ENCODE measurements at regions not wholly inside any gene's neighbourhood (a gene's known extent, or its start where the extent isn't known, plus 50 kb on each side); places are given as distances from the start of the nearest gene placed in this dataset.
"Not testable (repeated sequence)": the region's sequence is repeated elsewhere in the genome, so short reads cannot be mapped to it uniquely, and the experiment has no call there.

- ChIA-PET CTCF (no interaction called here), POLR2A (ENCODE audit: low non-redundant PET) (no interaction called here)
- DNase-seq (ENCODE audit: low spot score), result no peak
- no peak for TF ChIP-seq CTCF (conservative IDR thresholded peaks at IDR 0.05; ENCODE audit: low read depth)
- no peak overlapping the region for H3K27ac ChIP-seq
Observed at GRCh38 chrX:94655180-94655579, 981.2 kb downstream of the FAM133A start.

GRCh38 chrX:94662689-94663088 is 988.7 kb downstream of the FAM133A start:
- no peak for TF ChIP-seq CTCF (conservative IDR thresholded peaks at IDR 0.05; ENCODE audit: low read depth)
- no peak overlapping the region for H3K27ac ChIP-seq
- ChIA-PET POLR2A (ENCODE audit: low non-redundant PET) (no interaction called here), CTCF (no interaction called here)
- no peak for DNase-seq (ENCODE audit: low spot score)

GRCh38 chrX:94676285-94676684 is 1002.3 kb downstream of the FAM133A start:
- ChIA-PET POLR2A (ENCODE audit: low non-redundant PET) (no interaction called here), CTCF (no interaction called here)
- no peak for TF ChIP-seq CTCF (conservative IDR thresholded peaks at IDR 0.05; ENCODE audit: low read depth)
- no peak overlapping the region for H3K27ac ChIP-seq
- no peak for DNase-seq (ENCODE audit: low spot score)

GRCh38 chrX:94686071-94686470 is 1012.1 kb downstream of the FAM133A start:
- no peak for DNase-seq (ENCODE audit: low spot score)
- no peak overlapping the region for H3K27ac ChIP-seq
- no peak for TF ChIP-seq CTCF (conservative IDR thresholded peaks at IDR 0.05; ENCODE audit: low read depth)
- ChIA-PET CTCF (no interaction called here), POLR2A (ENCODE audit: low non-redundant PET) (no interaction called here)

- TF ChIP-seq CTCF (conservative IDR thresholded peaks at IDR 0.05; ENCODE audit: low read depth), result no peak
- DNase-seq (ENCODE audit: low spot score), result no peak
- no peak overlapping the region for H3K27ac ChIP-seq
- POLR2A ChIA-PET (ENCODE audit: low non-redundant PET), result no interaction called here
- CTCF ChIA-PET, result no interaction called here
Observed at GRCh38 chrX:94695910-94696309, 1021.9 kb downstream of the FAM133A start.

- POLR2A ChIA-PET (ENCODE audit: low non-redundant PET); CTCF ChIA-PET; H3K27ac ChIP-seq; DNase-seq (ENCODE audit: low spot score): not testable (repeated sequence)
Observed at GRCh38 chrX:94704348-94705256, 1030.6 kb downstream of the FAM133A start.

- no peak for DNase-seq (ENCODE audit: low spot score)
- ChIA-PET POLR2A (ENCODE audit: low non-redundant PET) (no interaction called here), CTCF (no interaction called here)
- no peak for TF ChIP-seq CTCF (conservative IDR thresholded peaks at IDR 0.05; ENCODE audit: low read depth)
- H3K27ac ChIP-seq, result no peak overlapping the region
Observed at GRCh38 chrX:94721386-94721785, 1047.4 kb downstream of the FAM133A start.

Data from RWPE1 (cell line).